ENCODE measurements at regions not wholly inside any gene's neighbourhood (a gene's known extent, or its start where the extent isn't known, plus 50 kb on each side); places are given as distances from the start of the nearest gene placed in this dataset.

DNA sequence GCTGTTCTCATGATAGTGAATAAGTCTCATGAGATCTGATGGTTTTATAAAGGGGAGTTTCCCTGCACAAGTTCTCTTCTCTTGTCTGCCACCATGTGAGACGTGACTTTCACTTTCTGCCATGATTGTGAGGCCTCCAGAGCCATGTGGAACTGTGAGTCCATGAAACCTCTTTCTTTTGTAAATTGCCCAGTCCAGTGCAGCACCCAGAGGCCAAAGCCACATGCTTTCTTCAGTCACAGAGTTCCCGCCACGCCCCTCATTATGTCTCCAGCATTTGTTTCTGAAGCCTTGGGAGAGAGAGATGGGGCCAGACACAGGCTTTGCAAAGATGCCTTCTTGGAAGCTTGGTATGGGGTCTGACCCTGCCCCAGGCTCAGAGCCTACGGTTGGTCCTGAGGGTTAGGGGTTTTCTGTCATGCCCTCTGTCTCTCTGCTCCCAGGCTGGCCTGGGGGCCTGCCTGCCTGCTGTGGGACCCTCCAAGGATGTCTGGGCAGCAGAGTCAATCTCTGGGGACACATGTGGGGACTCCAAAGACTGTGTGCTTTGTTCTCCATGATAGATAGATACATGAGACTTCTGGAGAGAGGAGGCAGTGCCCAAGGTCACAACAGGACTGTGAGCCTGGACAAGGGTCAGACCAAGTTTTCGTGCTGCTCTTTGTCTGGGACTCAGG is 114.1 kb upstream of the PRMT8 start:
- ATAC-seq: no peak
- TF ChIP-seq ZFP30 (CRISPR knock-in tag; IDR thresholded peaks at IDR 0.05): no peak
- TF ChIP-seq, protein P1, sequence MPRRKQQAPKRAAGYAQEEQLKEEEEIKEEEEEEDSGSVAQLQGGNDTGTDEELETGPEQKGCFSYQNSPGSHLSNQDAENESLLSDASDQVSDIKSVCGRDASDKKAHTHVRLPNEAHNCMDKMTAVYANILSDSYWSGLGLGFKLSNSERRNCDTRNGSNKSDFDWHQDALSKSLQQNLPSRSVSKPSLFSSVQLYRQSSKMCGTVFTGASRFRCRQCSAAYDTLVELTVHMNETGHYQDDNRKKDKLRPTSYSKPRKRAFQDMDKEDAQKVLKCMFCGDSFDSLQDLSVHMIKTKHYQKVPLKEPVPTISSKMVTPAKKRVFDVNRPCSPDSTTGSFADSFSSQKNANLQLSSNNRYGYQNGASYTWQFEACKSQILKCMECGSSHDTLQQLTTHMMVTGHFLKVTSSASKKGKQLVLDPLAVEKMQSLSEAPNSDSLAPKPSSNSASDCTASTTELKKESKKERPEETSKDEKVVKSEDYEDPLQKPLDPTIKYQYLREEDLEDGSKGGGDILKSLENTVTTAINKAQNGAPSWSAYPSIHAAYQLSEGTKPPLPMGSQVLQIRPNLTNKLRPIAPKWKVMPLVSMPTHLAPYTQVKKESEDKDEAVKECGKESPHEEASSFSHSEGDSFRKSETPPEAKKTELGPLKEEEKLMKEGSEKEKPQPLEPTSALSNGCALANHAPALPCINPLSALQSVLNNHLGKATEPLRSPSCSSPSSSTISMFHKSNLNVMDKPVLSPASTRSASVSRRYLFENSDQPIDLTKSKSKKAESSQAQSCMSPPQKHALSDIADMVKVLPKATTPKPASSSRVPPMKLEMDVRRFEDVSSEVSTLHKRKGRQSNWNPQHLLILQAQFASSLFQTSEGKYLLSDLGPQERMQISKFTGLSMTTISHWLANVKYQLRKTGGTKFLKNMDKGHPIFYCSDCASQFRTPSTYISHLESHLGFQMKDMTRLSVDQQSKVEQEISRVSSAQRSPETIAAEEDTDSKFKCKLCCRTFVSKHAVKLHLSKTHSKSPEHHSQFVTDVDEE (CRISPR knock-in tag; IDR thresholded peaks at IDR 0.05): no peak

DNA sequence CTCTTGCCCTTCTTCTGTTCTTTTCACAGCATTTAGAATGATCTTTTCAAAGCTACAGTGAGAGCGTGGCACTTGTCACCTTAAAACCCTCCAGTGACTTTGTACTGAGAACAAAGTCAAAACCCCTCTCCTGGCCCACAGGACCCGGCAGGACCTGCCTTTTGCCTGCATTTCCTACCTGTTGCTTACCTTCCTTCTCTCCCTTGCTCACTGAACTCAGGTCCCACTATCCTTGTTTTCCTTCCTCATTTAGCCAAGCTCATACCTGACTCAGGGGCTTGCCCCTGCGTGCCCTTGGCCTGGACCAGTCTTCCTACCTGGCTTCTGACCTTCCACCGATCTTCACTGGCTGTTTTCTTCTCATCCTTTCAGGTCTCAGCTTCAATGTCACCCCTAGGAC is 112.3 kb upstream of the PRMT8 start:
- TF ChIP-seq ZC3H10 (CRISPR knock-in tag; IDR thresholded peaks at IDR 0.05): no peak
- no peak for ATAC-seq

DNA sequence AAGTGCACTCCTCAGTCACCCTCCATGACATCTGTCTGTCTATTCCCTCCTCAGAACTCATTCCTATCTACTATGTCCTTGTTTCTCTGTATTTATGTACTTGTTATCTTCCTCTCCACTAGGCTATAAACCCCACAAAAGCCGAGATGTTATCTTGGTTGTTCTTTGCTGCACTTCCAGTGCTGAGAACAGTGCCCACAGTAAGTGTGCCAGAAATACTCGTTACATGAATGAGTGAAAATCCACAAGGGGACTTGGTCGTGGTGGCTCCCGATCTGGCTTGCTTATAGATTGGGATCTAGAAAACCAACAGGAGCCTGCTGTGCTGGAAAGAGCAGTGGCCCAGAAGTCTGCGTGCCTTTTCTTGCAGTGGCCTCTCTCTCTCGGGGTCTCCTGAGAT is 111.9 kb upstream of the PRMT8 start:
- ATAC-seq: no peak
- TF ChIP-seq OSR1 (CRISPR knock-in tag; IDR thresholded peaks at IDR 0.05) (no peak), RARB (CRISPR knock-in tag; IDR thresholded peaks at IDR 0.05) (no peak), CSDC2 (CRISPR knock-in tag; IDR thresholded peaks at IDR 0.05) (no peak), ZFP30 (CRISPR knock-in tag; IDR thresholded peaks at IDR 0.05) (no peak), ZFP3 (CRISPR knock-in tag; IDR thresholded peaks at IDR 0.05) (no peak), BACH2 (CRISPR knock-in tag; IDR thresholded peaks at IDR 0.05; ENCODE audit: borderline replicate concordance) (no peak), ZNF70 (CRISPR knock-in tag; IDR thresholded peaks at IDR 0.05) (no peak), ZNF565 (CRISPR knock-in tag; conservative IDR thresholded peaks at IDR 0.05; ENCODE audit: low read depth) (no peak), ZC3H10 (CRISPR knock-in tag; IDR thresholded peaks at IDR 0.05) (no peak), ARNTL (CRISPR knock-in tag; IDR thresholded peaks at IDR 0.05; ENCODE audit: borderline replicate concordance, low read depth) (no peak), ESRRG (CRISPR knock-in tag; IDR thresholded peaks at IDR 0.05) (no peak), GLIS3 (CRISPR knock-in tag; IDR thresholded peaks at IDR 0.05) (no peak), TCF4 (CRISPR knock-in tag; IDR thresholded peaks at IDR 0.05; ENCODE audit: borderline replicate concordance) (no peak), SNAI2 (CRISPR knock-in tag; IDR thresholded peaks at IDR 0.05) (no peak)
- TF ChIP-seq, protein P1 (CRISPR knock-in tag; IDR thresholded peaks at IDR 0.05): no peak
- TF ChIP-seq, protein P2, sequence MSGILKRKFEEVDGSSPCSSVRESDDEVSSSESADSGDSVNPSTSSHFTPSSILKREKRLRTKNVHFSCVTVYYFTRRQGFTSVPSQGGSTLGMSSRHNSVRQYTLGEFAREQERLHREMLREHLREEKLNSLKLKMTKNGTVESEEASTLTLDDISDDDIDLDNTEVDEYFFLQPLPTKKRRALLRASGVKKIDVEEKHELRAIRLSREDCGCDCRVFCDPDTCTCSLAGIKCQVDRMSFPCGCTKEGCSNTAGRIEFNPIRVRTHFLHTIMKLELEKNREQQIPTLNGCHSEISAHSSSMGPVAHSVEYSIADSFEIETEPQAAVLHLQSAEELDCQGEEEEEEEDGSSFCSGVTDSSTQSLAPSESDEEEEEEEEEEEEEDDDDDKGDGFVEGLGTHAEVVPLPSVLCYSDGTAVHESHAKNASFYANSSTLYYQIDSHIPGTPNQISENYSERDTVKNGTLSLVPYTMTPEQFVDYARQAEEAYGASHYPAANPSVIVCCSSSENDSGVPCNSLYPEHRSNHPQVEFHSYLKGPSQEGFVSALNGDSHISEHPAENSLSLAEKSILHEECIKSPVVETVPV (CRISPR knock-in tag; IDR thresholded peaks at IDR 0.05): no peak

DNA sequence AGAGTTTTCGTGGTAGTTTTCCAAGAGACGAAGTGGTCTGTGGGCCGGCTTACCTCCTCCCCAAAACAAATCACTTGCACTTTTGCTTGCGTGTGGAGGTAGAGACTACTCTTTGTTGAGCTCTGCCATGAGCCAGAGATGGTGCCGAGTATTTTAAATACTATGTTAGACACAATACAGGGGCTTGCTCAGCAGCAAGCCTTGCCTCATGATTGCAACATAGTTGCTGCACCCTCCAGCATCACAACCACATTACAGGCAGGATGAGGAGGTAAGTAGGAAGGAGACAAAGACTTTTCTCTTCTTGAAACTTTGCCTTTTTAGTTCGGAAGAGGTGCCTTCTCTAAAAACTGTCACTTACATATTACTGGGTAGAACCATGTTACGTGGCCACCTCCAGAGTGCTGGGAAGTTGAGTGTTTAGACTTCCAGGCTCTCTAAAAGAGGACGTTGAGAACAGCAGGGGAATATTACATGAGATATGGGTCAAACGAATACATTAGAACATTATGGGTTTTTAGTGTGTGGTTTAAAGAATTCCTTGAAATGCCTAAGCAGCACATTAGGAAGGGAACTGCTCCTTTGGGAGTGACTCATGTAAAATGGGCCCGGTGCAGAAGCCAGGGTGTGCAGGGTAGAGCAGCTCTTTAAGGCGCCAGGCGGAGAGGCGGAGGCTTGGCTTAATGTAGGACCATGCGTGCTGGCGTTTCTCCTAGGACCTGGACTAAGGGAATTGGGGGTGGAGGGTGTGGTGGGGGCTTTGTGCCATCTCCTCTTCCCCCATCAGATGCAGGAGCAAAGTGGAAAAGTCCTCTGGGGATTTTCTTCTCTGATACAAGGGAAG is 110.6 kb upstream of the PRMT8 start:
- ATAC-seq: no peak
- TF ChIP-seq ZFP3 (CRISPR knock-in tag; IDR thresholded peaks at IDR 0.05): no peak
- TF ChIP-seq OSR1 (CRISPR knock-in tag; IDR thresholded peaks at IDR 0.05): no peak
- TF ChIP-seq ZNF565 (CRISPR knock-in tag; conservative IDR thresholded peaks at IDR 0.05; ENCODE audit: low read depth): no peak
- TF ChIP-seq BACH2 (CRISPR knock-in tag; IDR thresholded peaks at IDR 0.05; ENCODE audit: borderline replicate concordance): no peak
- no peak for TF ChIP-seq TCF4 (CRISPR knock-in tag; IDR thresholded peaks at IDR 0.05; ENCODE audit: borderline replicate concordance)
- TF ChIP-seq, protein P1 (CRISPR knock-in tag; IDR thresholded peaks at IDR 0.05): no peak
- TF ChIP-seq ESRRG (CRISPR knock-in tag; IDR thresholded peaks at IDR 0.05): no peak
- no peak for TF ChIP-seq ARNTL (CRISPR knock-in tag; IDR thresholded peaks at IDR 0.05; ENCODE audit: borderline replicate concordance, low read depth)
- no peak for TF ChIP-seq TOX (CRISPR knock-in tag; IDR thresholded peaks at IDR 0.05; ENCODE audit: borderline replicate concordance)
- no peak for TF ChIP-seq ZNF70 (CRISPR knock-in tag; IDR thresholded peaks at IDR 0.05)
- TF ChIP-seq, protein P3, sequence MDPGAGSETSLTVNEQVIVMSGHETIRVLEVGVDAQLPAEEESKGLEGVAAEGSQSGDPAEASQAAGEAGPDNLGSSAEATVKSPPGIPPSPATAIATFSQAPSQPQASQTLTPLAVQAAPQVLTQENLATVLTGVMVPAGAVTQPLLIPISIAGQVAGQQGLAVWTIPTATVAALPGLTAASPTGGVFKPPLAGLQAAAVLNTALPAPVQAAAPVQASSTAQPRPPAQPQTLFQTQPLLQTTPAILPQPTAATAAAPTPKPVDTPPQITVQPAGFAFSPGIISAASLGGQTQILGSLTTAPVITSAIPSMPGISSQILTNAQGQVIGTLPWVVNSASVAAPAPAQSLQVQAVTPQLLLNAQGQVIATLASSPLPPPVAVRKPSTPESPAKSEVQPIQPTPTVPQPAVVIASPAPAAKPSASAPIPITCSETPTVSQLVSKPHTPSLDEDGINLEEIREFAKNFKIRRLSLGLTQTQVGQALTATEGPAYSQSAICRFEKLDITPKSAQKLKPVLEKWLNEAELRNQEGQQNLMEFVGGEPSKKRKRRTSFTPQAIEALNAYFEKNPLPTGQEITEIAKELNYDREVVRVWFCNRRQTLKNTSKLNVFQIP (CRISPR knock-in tag; IDR thresholded peaks at IDR 0.05; ENCODE audit: borderline replicate concordance, low read depth): no peak
- TF ChIP-seq SNAI2 (CRISPR knock-in tag; IDR thresholded peaks at IDR 0.05): no peak
- TF ChIP-seq ZNF8 (CRISPR knock-in tag; IDR thresholded peaks at IDR 0.05): no peak
- TF ChIP-seq GLIS3 (CRISPR knock-in tag; IDR thresholded peaks at IDR 0.05): no peak
- no peak for TF ChIP-seq ZFP30 (CRISPR knock-in tag; IDR thresholded peaks at IDR 0.05)
- TF ChIP-seq ISL1 (CRISPR knock-in tag; IDR thresholded peaks at IDR 0.05): no peak
- TF ChIP-seq PPARA (CRISPR knock-in tag; IDR thresholded peaks at IDR 0.05; ENCODE audit: borderline replicate concordance): no peak
- TF ChIP-seq CSDC2 (CRISPR knock-in tag; IDR thresholded peaks at IDR 0.05): no peak

All from SK-N-SH treated with all-trans-retinoic acid at 6 μM for 48 hours (cell line).